HG03039 (cell line): ENCODE measurements at regions not wholly inside any gene's neighbourhood (a gene's known extent, or its start where the extent isn't known, plus 50 kb on each side); places are given as distances from the start of the nearest gene placed in this dataset.
A peak's percentile ranks its signal among the peaks of the same experiment; 100 is the strongest.

ENCODE experiments used
- ATAC-seq: cut with Tn5 transposase; IDR thresholded peaks from one replicate; pipeline ENCODE4 v1.9.1; 2021; ENCODE audit warnings: mild to moderate bottlenecking, moderate library complexity; ENCODE audit not compliant: unreplicated experiment

GRCh38 chr6:30396833-30397479, 52.0 kb downstream of the RPP21 start:
- peak; percentile 56 for ATAC-seq

- no peak for ATAC-seq
Observed at GRCh38 chr6:30397697-30398096, 52.7 kb downstream of the RPP21 start.

GRCh38 chr6:30399390-30400058, 54.6 kb downstream of the RPP21 start:
- ATAC-seq: no peak

- ATAC-seq: no peak
Observed at GRCh38 chr6:30405934-30406333, 61.0 kb downstream of the RPP21 start.

GRCh38 chr6:30409184-30409583, 64.2 kb downstream of the RPP21 start:
- ATAC-seq: no peak

GRCh38 chr6:30411515-30412207, 66.7 kb downstream of the RPP21 start:
- ATAC-seq: no peak

GRCh38 chr6:30418448-30418847, 70.9 kb upstream of the HLA-E start:
- no peak for ATAC-seq

GRCh38 chr6:30424549-30424948, 64.8 kb upstream of the HLA-E start:
- ATAC-seq: no peak
